ENCODE measurements at regions not wholly inside any gene's neighbourhood (a gene's known extent, or its start where the extent isn't known, plus 50 kb on each side); places are given as distances from the start of the nearest gene placed in this dataset.
A peak's percentile ranks its signal among the peaks of the same experiment; 100 is the strongest.
"Not testable (repeated sequence)": the region's sequence is repeated elsewhere in the genome, so short reads cannot be mapped to it uniquely, and the experiment has no call there.

DNA sequence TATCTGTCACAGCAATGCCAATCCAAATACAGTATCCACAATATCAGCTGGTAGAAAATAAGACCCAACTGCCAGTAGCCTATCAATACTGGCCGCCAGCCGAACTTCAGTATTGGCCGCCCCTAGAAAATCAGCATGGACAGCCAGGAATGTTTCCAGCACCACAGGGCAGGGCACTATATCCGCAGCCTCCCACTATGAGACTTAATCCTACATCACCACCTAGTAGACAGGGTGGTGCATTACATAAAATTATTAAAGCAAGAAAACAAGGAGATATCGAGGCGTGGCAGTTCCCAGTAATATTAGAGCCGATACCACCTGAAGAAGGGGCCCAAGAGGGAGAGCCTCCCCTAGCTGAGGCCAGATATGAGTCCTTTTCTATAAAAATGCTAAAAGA lies 111.3 kb downstream of the ZNF486 start:
- Histone ChIP-seq H3K9me3 (ENCODE audit: control insufficient read depth, insufficient read depth, low read length) (no peaks in the 10 kb centered on the region; the same call in 1 of the 2 replicates), H3K9me2 (replicated peaks; ENCODE audit: control insufficient read depth, low read length) (no peaks in the 10 kb centered on the region), H3K4me3 (ENCODE audit: low read length) (no peak overlapping the region), H3K27ac (ENCODE audit: low read depth, low read length) (no peak overlapping the region), H3F3A (ENCODE audit: control insufficient read depth, insufficient read depth) (peaks cover 11% of the 10 kb centered on the region), H3K27me3 (ENCODE audit: control insufficient read depth, low read length) (no peaks in the 10 kb centered on the region), H3K79me2 (ENCODE audit: control insufficient read depth, low read length) (no peaks in the 10 kb centered on the region), H3K4me2 (ENCODE audit: low read length) (no peak overlapping the region), H4K20me1 (ENCODE audit: control insufficient read depth, insufficient read depth, low read depth, low read length) (no peaks in the 10 kb centered on the region), H3K4me1 (ENCODE audit: control insufficient read depth, low read length) (peaks cover 17% of the 10 kb centered on the region), H3K36me3 (ENCODE audit: control insufficient read depth, low read length) (no peaks in the 10 kb centered on the region)
- TF ChIP-seq, protein P1, sequence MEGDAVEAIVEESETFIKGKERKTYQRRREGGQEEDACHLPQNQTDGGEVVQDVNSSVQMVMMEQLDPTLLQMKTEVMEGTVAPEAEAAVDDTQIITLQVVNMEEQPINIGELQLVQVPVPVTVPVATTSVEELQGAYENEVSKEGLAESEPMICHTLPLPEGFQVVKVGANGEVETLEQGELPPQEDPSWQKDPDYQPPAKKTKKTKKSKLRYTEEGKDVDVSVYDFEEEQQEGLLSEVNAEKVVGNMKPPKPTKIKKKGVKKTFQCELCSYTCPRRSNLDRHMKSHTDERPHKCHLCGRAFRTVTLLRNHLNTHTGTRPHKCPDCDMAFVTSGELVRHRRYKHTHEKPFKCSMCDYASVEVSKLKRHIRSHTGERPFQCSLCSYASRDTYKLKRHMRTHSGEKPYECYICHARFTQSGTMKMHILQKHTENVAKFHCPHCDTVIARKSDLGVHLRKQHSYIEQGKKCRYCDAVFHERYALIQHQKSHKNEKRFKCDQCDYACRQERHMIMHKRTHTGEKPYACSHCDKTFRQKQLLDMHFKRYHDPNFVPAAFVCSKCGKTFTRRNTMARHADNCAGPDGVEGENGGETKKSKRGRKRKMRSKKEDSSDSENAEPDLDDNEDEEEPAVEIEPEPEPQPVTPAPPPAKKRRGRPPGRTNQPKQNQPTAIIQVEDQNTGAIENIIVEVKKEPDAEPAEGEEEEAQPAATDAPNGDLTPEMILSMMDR (IDR thresholded peaks at IDR 0.05; ENCODE audit: low read depth, low read length, poor library complexity, severe bottlenecking): no peak
- no peak for TF ChIP-seq EZH2phosphoT487 (IDR thresholded peaks at IDR 0.05; ENCODE audit: borderline replicate concordance, low read length)

DNA sequence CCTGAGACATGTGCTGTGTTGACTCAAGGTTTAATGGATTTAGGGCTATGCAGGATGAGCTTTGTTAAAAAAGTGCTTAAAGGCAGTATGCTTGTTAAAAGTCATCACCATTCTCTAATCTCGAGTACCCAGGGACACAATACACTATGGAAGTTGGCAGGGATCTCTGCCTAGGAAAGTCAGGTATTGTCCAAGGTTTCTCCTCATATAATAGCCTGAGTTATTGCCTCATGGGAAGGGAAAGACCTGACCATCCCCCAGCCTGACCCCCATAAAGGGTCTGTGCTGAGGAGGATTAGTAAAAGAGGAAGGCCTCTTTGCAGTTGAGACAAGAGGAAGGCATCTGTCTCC lies 109.7 kb downstream of the ZNF486 start:
- H3K4me3 ChIP-seq (ENCODE audit: low read length); H4K20me1 ChIP-seq (ENCODE audit: control insufficient read depth, insufficient read depth, low read depth, low read length); H3K9me2 ChIP-seq (replicated peaks; ENCODE audit: control insufficient read depth, low read length); H3K9me3 ChIP-seq (ENCODE audit: control insufficient read depth, insufficient read depth, low read length); H3K36me3 ChIP-seq (ENCODE audit: control insufficient read depth, low read length); H3K27ac ChIP-seq (ENCODE audit: low read depth, low read length); H3K79me2 ChIP-seq (ENCODE audit: control insufficient read depth, low read length); H3K4me2 ChIP-seq (ENCODE audit: low read length); H3K27me3 ChIP-seq (ENCODE audit: control insufficient read depth, low read length): not testable (repeated sequence)
- peaks cover 33% of the 10 kb centered on the region for H3K4me1 ChIP-seq (ENCODE audit: control insufficient read depth, low read length)
- peaks cover 13% of the 10 kb centered on the region for H3F3A ChIP-seq (ENCODE audit: control insufficient read depth, insufficient read depth)

DNA sequence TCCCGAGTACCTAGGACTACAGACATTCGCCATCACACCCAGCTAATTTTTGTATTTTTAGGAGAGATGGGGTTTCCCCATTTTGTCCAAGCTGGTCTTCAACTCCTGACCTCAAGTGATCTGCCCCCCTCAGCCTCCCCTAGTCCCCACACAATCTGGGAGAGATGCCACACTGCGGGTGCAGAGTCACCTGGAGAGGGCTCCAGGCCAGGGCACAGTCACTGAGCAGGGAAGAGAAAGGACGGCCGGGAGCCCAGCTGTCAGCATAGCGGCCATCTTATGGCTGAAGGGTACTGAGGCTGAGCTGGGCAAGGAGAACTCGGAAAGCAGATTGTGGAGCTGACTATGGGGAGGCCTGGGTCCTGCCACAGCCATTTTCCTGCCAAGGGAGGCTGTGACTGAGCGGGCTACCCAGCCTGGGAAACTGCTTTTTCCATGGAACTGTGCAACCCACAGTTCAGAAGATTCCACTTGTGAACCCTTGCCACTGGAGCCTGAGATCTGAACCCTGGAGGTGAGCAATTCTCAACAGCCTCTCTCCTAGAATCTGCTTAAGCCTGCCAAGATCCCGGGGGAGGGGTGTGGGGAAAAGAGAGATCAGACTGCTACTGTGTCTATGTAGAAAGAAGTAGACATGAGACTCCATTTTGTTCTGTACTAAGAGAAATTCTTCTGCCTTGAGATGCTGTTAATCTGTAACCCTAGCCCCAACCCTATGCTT lies 109.2 kb downstream of the ZNF486 start:
- Histone ChIP-seq H3K79me2 (ENCODE audit: control insufficient read depth, low read length) (no peaks in the 10 kb centered on the region), H3K27ac (ENCODE audit: low read depth, low read length) (no peak overlapping the region), H4K20me1 (ENCODE audit: control insufficient read depth, insufficient read depth, low read depth, low read length) (no peaks in the 10 kb centered on the region), H3F3A (ENCODE audit: control insufficient read depth, insufficient read depth) (peaks cover 14% of the 10 kb centered on the region), H3K4me2 (ENCODE audit: low read length) (no peak overlapping the region), H3K36me3 (ENCODE audit: control insufficient read depth, low read length) (no peaks in the 10 kb centered on the region), H3K27me3 (ENCODE audit: control insufficient read depth, low read length) (no peaks in the 10 kb centered on the region), H3K4me1 (ENCODE audit: control insufficient read depth, low read length) (peaks cover 38% of the 10 kb centered on the region), H3K4me3 (ENCODE audit: low read length) (no peak overlapping the region), H3K9me3 (ENCODE audit: control insufficient read depth, insufficient read depth, low read length) (no peaks in the 10 kb centered on the region; the same call in 1 of the 2 replicates), H3K9me2 (replicated peaks; ENCODE audit: control insufficient read depth, low read length) (no peaks in the 10 kb centered on the region)
- TF ChIP-seq, protein P1 (IDR thresholded peaks at IDR 0.05; ENCODE audit: low read depth, low read length, poor library complexity, severe bottlenecking): no peak
- TF ChIP-seq EZH2phosphoT487 (IDR thresholded peaks at IDR 0.05; ENCODE audit: borderline replicate concordance, low read length): no peak

DNA sequence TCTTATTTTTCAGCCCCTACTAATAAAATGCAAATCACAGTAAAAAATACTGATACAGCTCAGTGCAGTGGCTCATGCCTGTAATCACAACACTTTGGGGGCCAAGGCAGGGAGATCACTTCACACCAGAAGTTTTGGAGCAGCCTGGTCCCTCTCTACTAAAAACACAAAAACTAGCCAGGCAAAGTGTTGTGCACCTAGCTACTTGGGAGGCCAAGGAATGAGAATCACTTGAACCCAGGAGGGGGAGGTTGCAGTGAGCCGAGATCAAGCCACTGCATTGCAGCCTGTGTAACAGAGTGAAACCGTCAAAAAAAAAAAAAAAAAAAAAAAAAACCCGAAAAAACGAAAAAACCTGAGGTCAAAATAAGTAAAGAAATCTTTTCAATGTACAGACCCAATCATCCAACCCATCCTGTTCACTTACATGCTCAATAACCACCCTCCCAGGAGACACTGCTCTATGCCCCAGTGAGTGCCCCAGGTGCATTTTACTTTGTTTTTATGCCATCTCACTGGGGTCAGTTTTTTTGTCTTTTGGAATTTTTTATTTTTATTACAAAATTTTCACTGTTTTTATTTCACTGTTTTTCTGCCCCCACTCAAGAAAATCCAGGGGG lies 107.0 kb downstream of the ZNF486 start:
- H3K4me3 ChIP-seq (ENCODE audit: low read length): peak overlapping the region; percentile 20; the same call in 1 of the 2 replicates
- H3K27me3 ChIP-seq (ENCODE audit: control insufficient read depth, low read length): no peaks in the 10 kb centered on the region
- peaks cover 14% of the 10 kb centered on the region for H3F3A ChIP-seq (ENCODE audit: control insufficient read depth, insufficient read depth)
- peak overlapping the region; percentile 74 for H3K27ac ChIP-seq (ENCODE audit: low read depth, low read length)
- TF ChIP-seq, protein P1 (IDR thresholded peaks at IDR 0.05; ENCODE audit: low read depth, low read length, poor library complexity, severe bottlenecking): no peak
- TF ChIP-seq EZH2phosphoT487 (IDR thresholded peaks at IDR 0.05; ENCODE audit: borderline replicate concordance, low read length): no peak
- no peaks in the 10 kb centered on the region for H4K20me1 ChIP-seq (ENCODE audit: control insufficient read depth, insufficient read depth, low read depth, low read length)
- H3K9me3 ChIP-seq (ENCODE audit: control insufficient read depth, insufficient read depth, low read length): no peaks in the 10 kb centered on the region; the same call in 1 of the 2 replicates
- H3K79me2 ChIP-seq (ENCODE audit: control insufficient read depth, low read length): no peaks in the 10 kb centered on the region
- no peaks in the 10 kb centered on the region for H3K36me3 ChIP-seq (ENCODE audit: control insufficient read depth, low read length)
- no peaks in the 10 kb centered on the region for H3K9me2 ChIP-seq (replicated peaks; ENCODE audit: control insufficient read depth, low read length)
- peak overlapping the region; percentile 61 for H3K4me2 ChIP-seq (ENCODE audit: low read length)
- H3K4me1 ChIP-seq (ENCODE audit: control insufficient read depth, low read length): peaks cover 50% of the 10 kb centered on the region
